Lung (tissue), 11 donors: ENCODE measurements at regions not wholly inside any gene's neighbourhood (a gene's known extent, or its start where the extent isn't known, plus 50 kb on each side); places are given as distances from the start of the nearest gene placed in this dataset.

Source experiments
- ATAC-seq: fragments of 200-7000 bp; cut with Tn5 transposase; one replicate; pipeline ENCODE4 v1.9.1; 2020; ENCODE audit warnings: moderate number of reproducible peaks; ENCODE audit not compliant: insufficient read depth, low FRiP score
- DNase-seq, 3 donors: peaks; one replicate each; pipeline ENCODE4 v3.0.0-alpha.2; 2013 to 2017
- H3K27ac ChIP-seq, 2 donors: one replicate each; pipeline ENCODE4 v1.5.1; 2013; ENCODE audit warnings: mild to moderate bottlenecking in 2 of 2, moderate library complexity in 2 of 2, control low read depth in 1 of 2, inconsistent platforms in 1 of 2, low read depth in 1 of 2, low read length in 1 of 2
- H3K27me3 ChIP-seq, 3 donors: one replicate each; pipeline ENCODE4 v1.5.1; 2013; ENCODE audit warnings: low read length in 2 of 3; ENCODE audit not compliant: control insufficient read depth in 3 of 3, insufficient read depth in 3 of 3
- H3K36me3 ChIP-seq, 4 donors: one replicate each; pipeline ENCODE4 v1.5.1; 2013; ENCODE audit warnings: low read length in 4 of 4, mild to moderate bottlenecking in 1 of 4, moderate library complexity in 1 of 4; ENCODE audit not compliant: control insufficient read depth in 4 of 4, insufficient read depth in 4 of 4
- H3K4me1 ChIP-seq, 5 donors: one replicate each; pipeline ENCODE4 v1.5.1; 2013; ENCODE audit warnings: low read length in 5 of 5, mild to moderate bottlenecking in 2 of 5, moderate library complexity in 1 of 5; ENCODE audit not compliant: control insufficient read depth in 5 of 5, insufficient read depth in 5 of 5
- H3K4me3 ChIP-seq: one replicate; pipeline ENCODE4 v1.5.1; 2013; ENCODE audit warnings: mild to moderate bottlenecking, control low read depth, moderate library complexity
- H3K9ac ChIP-seq, 2 donors: one replicate each; pipeline ENCODE4 v1.5.1; 2013; ENCODE audit warnings: low read length in 2 of 2, control low read depth in 1 of 2; ENCODE audit not compliant: insufficient read depth in 1 of 2
- H3K9me3 ChIP-seq, 4 donors: one replicate each; pipeline ENCODE4 v1.5.1; 2013; ENCODE audit warnings: low read length in 3 of 4, mild to moderate bottlenecking in 1 of 4, moderate library complexity in 1 of 4; ENCODE audit not compliant: control insufficient read depth in 4 of 4, insufficient read depth in 3 of 4
- CTCF ChIP-seq: IDR thresholded peaks from 2 replicates; pipeline ENCODE4 v1.5.1; 2012; ENCODE audit warnings: mild to moderate bottlenecking; ENCODE audit errors: control extremely low read depth, extremely low read depth
- WGBS, 2 donors: extraction: QIAGEN DNeasy Blood & Tissue Kit; methylation state at CpG; one replicate each; pipeline ENCODE4 v1.1.7; 2013; 5-methylcytosine and 5-hydroxymethylcytosine counted together
- donor health status: control.
- donor health status: control.
- donor health status: Bipolar disorder and iron deficiency.
- donor health status: healthy.
- donor health status: DM: yes; HTN: yes; CAD: no.

DNA sequence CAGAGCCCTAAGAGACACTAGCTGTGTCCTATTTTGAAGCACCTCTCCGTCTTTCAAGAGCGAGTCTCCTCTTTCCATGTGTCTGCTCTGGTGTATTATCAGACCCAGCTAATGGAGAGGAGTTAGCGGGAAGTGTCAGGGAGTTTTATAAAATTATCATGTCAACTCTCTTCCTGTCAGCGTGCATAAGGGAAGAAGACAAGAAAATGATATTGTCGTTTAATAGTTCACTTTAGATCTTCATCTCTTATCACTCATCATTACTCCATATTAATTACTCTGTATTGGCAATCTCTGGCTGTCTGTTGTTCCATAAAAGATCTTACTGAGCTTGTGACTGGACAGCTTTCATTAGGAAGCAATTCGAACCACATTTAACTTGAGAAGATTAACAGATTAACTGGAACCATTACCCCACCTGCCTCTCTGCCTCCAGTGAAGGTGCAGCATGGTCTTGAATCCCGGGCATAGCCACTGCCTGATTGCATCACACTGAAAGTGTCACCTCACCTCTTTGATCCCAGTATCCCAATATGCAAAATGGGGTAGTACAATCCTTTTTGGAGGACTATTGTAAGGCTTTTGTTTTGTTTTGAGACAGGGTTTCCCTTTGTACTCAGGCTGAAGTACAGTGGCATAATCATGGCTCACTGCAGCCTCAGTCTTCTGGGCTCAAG is 121.1 kb downstream of the TMEM114 start:
- DNase-seq, result no peak
- Histone ChIP-seq H3K27ac (no peak overlapping the region), H3K4me1 (no peaks in the 10 kb centered on the region), H3K9me3 (no peaks in the 10 kb centered on the region), H3K27me3 (no peaks in the 10 kb centered on the region), H3K36me3 (no peaks in the 10 kb centered on the region), H3K4me3 (no peak overlapping the region), H3K9ac (no peak overlapping the region)
- 80 to 89% methylated on average over 7 of the region's 7 CpGs for WGBS, 2 donors
- TF ChIP-seq CTCF, result no peak
- ATAC-seq, result no peak

- Histone ChIP-seq H3K27me3 (no peaks in the 10 kb centered on the region), H3K4me3 (no peak overlapping the region), H3K4me1 (no peaks in the 10 kb centered on the region), H3K27ac (no peak overlapping the region), H3K9ac (no peak overlapping the region), H3K36me3 (no peaks in the 10 kb centered on the region), H3K9me3 (no peaks in the 10 kb centered on the region)
- TF ChIP-seq CTCF, result no peak
- ATAC-seq, result no peak
- DNase-seq, result no peak
- WGBS, 2 donors, result 63 to 64% methylated on average over 1 of the region's 1 CpG
These were observed 125.3 kb downstream of the TMEM114 start for GRCh38 chr16:8464979-8465378.

DNA sequence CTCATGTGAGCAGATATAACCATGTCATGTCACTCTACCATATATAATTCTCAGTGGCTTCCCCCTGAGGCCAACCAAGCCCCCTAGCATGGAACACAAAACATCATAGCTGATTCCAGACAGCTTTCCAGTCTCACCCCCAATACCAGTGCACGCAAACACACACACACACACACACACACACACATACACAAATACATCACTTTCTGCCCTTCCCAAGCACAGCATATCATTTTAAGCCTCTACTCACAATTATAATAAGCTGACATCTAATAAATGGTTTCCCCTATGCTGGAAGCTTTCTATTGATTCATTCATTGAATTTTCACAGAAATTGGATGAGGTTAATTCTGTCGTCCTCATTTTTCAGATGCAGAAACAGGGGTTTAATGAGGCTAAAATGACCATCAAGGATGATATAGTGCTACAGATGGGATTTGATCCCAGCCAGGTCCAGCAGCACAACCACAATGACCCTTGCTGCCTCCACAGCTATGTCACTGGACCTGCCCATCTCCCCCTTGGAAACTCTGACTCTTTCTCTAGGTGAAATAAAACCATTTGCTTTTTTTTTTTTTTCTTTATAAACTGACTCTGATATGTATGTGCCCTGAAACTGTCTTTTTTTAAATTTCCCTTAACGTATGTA is 131.1 kb downstream of the TMEM114 start:
- H3K27ac ChIP-seq, result no peak overlapping the region
- DNase-seq (no peak), ATAC-seq (no peak)
- no peak overlapping the region for H3K9ac ChIP-seq
- WGBS, 2 donors, result 54 to 57% methylated on average over 3 of the region's 3 CpGs
- no peaks in the 10 kb centered on the region for H3K27me3 ChIP-seq
- H3K4me3 ChIP-seq, result no peak overlapping the region
- H3K9me3 ChIP-seq, result peaks cover 0 to 6% (median 1%) of the 10 kb centered on the region in 4 donors
- no peak for TF ChIP-seq CTCF
- H3K36me3 ChIP-seq, result no peaks in the 10 kb centered on the region
- no peaks in the 10 kb centered on the region for H3K4me1 ChIP-seq
